G401 (cell line): ENCODE measurements at regions not wholly inside any gene's neighbourhood (a gene's known extent, or its start where the extent isn't known, plus 50 kb on each side); places are given as distances from the start of the nearest gene placed in this dataset.

Experiments
- DNase-seq: peaks from one replicate; pipeline ENCODE4 v3.0.0-alpha.2; 2015; ENCODE audit warnings: low spot score
- in situ Hi-C: cut with HindIII; loops from 2 replicates; pipeline ENCODE4 v1.10.0; 2016; ENCODE audit warnings: low sequenced_read_pairs, mixed read lengths

DNA sequence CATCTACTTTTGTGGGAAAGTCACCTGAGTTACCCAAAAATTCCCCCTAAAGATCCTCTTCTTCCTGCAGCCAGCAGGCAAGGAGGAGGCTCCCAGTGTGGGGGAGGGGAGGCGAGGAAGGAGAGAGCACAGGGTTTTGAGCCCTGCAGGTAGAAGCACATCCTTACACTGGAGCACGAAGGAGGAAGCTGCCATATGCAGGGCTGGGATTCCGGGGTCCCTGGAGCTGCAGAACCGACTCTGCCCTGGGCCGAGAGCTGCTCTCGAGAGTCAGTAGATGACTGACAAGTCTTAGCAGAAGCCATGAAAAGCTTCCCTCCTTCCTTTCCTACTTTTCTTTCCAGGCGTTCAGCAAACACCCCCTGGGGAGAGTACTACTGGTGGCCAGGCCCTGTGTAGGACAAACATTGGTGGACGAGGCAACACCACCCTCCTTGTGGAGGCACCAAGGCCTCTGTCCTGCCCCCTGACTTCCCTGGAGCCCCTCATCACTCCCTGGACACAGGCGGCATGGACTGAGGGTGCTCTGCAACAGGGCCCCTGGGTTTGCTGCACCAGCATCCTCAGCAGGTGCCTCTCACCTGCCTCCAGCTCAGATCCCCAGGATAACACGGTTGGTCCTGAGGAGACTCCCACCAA lies 211.7 kb upstream of the CST7 start:
- no peak for DNase-seq
- in situ Hi-C loops = no loop called here

DNA sequence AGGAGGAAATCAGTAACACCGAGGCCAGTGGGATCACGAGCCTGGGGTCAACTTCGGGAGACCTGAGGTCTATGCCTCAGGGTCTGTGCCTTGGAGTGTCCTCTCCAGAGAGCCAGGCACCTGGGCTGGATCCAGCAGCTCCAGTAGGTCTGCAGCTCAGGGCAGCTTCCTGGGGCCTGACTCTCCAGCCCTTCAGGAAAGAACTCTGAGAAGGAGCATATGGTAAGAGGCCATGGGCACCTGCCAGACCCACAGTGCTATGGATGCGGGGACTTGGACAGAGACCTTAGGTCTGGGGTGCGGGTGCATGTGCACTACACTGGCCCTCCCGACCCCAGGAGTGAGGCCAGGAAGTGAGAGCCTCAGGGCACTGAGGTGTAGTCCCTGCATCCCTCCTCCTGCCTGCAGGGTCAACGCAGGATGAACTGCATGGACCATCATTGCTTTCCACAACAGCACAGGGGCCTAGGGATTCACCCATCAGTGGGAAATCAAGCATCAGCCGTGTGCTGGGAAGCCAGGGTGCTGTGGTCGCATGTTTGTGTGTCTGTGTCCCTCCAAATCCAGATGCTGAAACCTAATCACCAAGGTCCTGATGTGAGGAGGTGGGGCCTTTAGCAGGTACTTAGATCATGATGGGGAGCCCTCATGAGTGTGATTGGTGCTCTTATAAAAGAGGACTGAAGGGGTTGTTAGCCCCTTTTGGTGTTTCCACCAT lies 210.9 kb upstream of the CST7 start:
- in situ Hi-C loops = no loop called here
- no peak for DNase-seq

DNA sequence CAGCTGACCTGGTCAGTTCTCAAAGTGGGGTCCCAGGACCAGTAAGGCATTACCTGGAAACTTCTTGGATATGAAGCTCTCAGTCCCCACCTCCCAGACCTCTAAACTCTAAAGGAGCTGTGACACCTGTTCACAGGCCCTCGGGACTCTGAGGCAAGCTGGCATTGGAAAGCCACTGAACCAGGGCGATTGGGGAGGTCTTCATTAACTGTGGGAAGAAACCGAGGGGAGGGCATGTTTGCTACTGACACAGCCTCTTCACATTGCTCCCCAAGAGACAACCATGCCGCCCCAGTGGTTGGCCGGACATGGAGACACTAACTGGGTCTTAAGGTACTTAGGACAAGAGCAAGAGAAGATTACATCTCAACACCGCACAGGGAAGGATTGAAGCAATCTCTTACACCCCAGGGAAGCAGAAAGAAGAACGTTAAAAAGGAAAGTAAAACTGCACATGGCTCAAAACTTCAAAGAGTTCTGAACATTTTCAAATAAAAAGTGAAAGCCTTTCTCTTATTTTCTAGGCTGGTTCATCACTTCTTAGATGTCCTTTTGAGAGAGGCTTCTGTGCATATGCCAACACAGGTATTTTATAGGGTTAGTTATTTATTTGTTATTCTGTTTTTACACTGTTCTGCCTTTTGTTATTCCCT lies 210.0 kb upstream of the CST7 start:
- DNase-seq = no peak
- in situ Hi-C loops = no loop called here

DNA sequence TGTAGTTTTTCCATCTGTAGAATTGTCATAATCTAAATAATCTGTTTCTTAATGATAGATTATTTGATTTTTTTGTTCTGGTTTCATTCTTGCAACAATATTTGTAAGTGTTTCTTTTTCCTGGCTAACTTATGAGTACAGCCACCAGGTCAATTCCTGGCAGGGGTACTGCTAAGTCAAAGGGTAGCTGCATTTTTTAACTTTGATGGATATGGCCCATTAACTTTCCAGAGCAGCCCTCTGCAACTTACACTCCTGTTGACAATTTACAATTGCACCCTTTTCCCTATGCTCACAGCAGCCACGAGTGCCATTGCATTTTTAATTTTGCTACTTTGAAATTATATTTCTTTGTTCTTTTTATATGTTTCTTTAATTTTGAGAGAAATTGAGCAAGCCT lies 209.3 kb upstream of the CST7 start:
- in situ Hi-C loops = no loop called here

DNA sequence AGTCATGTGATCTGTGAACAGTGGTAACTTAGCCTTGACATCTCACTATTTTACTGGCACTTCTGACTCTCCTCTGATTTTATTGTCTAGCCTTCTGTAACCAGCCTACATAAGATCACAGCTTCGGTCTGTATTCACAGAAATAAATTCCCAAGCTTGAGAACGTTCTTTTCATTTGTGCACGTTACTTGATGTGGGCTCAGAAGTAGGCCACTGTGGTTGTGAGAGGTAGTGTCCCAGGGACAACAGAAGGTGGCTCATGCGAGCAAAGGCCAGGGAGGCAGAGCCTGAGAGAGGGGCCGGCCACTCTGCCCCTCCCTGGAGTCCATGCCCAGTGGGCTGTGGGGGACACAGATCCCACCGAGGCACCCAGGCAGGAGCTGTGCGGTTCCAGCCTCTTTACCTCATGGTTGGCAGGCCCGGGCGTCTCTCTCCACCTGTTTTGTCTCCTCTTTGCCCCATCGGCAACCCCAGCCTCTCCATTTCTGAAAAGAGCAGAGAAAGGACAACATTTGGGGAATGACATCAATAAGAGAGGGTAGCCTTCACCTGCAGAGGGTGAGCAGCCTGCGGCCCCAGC lies 207.5 kb upstream of the CST7 start:
- in situ Hi-C loops = no loop called here
- no peak for DNase-seq

More for the DNA sequence above, 209.3 kb upstream of the CST7 start:
- DNase-seq = no peak

DNA sequence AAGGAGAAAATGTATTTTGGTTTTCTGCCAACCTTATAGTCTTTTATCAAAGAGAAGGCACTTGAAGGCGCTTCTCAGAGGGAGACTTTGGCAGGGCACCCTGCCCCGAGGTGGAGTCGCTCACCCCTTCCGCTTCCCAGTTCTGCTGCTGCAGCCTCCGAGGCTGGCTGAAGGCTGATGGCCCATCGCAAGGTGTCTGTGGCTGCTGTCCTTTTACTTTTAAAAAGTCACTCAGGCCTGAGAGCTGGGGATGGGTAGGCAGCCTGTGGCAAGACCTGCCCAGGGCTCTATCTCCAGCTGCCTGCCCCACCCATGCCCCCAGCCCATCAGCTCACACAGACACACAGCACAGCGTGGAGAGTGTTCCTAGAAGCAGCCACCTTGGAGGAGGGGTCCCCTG lies 206.6 kb upstream of the CST7 start:
- in situ Hi-C loops = no loop called here
- DNase-seq = no peak

DNA sequence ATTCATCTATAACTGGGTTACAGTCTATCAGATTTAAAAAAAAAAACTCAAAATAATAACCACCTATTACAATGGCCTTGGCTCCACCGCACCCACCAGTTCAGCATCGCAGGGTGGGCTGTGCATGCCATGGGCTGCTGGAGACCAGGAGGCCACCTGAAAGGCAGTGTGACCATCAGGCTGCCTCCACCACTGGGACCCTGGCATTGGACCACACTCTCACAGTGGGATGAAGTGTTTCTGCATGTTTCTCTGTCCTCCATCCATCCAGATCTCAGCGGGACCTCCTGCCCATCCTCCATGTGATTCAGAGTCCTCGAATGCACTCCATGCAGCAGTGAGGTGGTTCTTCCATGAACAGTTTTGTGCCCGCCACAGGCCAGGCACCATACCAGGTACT lies 206.1 kb upstream of the CST7 start:
- DNase-seq = no peak
- in situ Hi-C loops = no loop called here

DNA sequence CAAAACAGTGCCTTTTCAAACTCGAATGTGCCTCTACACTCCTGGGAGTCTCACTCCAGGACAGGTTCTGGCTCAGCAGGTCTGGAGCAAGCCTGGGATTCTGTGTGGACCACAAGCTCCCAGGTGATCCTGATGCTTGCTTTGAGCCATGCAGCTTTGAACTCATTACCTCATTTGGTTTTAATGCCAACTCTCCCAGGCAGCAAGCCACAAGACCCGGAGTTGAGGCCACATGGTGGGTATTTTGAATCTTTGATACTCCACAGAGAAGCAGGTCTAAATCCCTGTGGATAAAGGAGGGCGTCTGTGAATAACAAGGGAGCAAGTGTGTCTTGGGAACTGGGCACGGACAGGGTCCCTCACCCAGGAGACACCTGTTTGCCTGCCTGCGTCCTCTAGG lies 205.4 kb upstream of the CST7 start:
- DNase-seq = no peak

DNA sequence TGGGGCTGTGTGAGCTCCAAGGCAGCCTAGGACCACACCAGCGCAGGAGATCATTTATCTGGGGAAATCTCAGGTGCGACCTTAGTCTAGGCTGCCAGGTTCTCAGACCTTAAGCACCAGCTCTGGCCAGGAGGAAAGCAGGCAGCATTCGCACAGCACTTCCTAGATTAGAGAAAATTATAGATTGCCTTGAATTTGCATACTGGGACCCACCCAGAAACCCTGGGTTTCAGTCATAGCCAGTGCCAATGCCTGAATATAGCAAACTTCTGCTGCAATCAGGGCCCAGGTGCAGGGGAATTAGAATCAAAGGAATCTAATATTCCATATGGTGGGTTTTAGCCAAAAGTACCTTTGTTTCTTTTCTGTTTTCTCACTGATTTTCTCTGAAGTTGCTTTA lies 204.3 kb upstream of the CST7 start:
- in situ Hi-C loops = no loop called here
- no peak for DNase-seq

More for the DNA sequence above, 205.4 kb upstream of the CST7 start:
- in situ Hi-C loops = no loop called here

DNA sequence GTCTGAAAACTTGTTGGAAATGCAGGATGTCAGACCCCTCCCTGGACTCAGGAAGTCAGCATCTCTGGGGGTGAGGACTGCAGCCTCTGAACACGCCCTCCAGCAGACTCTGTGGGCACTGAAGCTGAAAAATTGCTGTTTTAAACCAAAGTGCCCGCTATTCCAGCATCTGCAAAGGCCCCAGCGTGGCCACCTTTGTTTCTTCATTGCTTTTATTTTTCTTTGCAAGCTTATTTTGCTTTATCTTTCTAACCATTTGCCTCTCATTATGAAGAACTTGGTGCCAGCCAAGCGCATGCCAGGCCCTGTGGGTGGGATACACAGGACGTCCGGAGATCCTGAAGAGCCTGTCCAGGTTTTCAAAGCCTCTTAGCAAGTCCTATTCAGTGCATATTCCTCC lies 203.9 kb upstream of the CST7 start:
- in situ Hi-C loops = no loop called here
- no peak for DNase-seq

DNA sequence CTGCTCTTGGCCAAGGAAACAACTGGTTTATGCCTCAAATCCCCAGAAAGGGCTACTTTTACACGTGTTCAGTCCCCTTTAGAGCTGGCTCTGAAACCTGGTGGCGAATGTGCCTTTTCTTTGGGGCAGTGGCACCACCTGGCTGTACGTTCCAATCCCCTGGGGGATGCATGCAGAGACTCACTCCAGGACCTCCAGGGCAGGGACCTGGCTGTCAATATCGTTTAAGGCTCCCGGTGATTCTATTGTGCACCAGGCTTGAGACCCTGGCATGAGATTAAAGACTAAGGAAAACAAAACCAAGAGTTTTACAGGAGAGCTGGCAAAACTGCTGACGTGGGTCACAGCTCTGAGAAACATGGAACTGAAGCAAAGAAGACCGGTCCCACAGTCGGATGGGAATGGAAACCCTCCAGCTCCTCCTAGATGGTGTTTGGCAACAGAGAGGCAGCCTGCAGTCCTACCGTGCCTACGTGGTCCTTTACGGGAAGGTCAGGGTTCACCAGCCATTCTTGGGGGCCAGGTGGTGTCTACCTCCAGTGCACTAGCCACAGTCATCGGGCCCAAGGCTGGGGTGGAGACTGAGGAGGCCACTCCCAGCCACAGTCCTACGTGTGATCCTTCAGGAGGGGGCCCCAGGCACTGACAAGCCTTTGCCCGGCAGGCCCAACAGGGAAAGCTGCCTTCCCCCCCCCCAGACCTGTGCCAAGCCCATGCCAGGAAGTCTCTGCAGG lies 203.3 kb upstream of the CST7 start:
- in situ Hi-C loops = no loop called here
- no peak for DNase-seq

DNA sequence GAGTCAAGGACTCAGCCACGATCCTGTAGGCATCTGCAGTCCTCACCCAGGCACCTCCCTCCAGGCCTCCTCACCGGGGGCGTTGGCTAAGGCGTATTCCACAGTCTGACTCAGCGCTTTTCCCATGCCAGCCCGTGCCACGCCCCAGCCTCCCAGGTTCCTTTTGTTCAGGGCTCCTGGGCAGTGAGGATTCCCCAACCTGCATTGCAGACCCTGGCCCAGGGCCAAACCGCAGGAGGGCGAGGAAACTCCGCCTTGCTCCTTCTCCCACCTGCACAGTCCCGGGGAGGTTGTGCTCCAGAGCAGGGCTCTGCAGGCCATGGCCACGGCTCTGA lies 202.8 kb upstream of the CST7 start:
- no peak for DNase-seq
- in situ Hi-C loops = no loop called here

DNA sequence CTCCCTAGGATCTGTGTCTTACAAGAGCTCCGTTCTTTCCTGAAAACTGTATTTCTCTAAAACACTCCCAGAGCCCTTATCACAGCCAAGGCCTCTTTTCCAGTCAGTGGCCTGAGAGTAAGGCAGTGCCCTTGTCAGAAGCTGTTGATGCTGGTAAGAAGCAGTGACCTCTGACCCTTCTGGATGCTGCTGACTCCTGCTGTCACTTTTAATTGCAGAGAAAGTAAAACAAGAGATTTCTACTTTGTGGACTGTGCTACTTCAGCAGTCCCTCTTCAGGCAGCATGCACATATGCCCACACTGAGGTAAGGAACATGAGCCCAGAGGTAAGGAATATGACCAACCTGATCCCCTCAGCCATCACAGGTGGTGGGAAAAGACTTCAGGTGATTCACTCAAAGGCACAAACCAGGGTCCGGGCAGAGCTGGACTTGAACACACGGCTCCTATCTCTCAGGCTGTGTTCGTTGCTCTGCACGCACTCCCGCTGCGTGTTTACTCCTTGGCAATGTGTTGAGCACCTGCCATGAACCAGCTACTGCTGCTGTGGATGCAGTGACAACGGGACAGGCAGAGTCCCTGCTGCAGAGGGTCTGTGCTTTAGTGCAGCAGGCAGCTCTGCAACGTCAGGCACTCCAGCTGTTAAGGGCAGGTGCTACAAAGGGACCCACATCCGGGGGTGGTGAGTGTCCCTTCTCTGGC lies 201.9 kb upstream of the CST7 start:
- in situ Hi-C loops = no loop called here
- no peak for DNase-seq

DNA sequence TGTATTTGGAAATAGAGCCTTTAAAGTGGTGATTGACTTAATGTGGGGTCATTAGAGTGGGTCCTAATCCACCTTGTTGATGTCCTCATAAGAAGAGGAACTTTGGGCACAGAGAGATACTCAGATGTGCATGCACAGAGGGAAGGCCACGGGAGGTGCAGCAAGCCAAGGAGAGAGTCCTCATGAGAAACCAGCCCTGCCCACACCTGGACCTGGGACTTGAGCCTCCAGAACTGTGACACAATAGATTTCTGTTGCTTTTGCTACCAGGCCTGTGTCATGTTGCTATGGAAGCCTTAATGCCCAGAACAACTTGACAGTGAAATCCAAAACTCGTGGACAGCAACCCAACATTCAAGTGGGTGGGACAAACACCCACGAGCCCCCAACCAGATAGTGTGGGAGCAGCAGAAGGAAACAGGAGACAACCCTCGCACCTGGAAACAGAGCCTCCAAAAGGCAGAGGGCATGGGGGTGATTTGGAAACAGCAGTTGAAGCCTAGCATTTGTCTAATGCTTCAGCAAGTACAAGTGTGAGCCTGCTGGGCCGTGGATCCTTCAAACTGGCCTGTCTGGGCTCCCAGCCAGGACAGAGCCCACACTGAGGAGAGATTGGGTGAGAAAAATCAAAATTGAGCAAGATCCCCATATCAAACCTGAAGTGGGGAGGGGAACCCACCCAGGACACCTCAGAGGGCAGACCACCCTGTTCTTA lies 201.0 kb upstream of the CST7 start:
- in situ Hi-C loops = no loop called here
- DNase-seq = peak; percentile 25

DNA sequence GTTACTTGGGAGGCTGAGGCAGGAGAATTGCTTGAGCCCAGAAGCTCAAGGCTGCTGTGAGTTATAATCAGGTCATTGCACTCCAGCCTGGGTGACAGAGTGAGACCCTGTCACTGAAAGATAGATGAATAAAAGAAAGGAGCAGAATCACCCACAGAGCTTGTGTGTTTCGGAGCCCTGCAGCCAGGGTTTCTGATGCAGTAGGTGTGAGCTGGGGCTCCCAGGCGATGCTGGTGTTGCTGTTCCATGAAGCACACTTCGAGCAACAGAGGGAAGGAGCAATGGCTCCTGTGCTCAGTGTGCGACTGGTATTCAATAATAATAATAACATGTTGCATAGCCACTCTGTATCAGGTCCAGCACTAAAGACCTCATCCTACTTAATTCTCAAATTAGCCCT lies 197.5 kb upstream of the CST7 start:
- in situ Hi-C loops = no loop called here
- no peak for DNase-seq

DNA sequence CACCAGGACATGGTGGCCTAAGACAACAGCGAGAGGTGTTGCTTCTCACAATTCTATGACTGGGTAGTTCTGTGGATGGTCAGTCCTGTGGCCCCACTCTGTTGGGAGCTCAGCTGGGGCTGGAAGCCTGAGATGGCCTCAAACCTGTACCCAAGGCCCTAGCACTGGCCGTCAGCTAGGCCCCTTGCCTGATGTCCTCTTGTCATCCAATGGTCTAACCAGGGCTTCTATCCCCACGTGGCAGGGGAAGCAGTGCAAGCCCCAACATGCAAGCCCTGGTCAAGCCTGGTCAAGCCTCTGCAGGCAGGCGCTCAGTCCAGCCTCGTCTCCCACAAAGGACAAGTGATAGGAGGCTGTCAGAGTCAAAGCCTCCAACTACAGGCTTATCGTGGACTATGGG lies 196.5 kb upstream of the CST7 start:
- no peak for DNase-seq
- in situ Hi-C loops = no loop called here

DNA sequence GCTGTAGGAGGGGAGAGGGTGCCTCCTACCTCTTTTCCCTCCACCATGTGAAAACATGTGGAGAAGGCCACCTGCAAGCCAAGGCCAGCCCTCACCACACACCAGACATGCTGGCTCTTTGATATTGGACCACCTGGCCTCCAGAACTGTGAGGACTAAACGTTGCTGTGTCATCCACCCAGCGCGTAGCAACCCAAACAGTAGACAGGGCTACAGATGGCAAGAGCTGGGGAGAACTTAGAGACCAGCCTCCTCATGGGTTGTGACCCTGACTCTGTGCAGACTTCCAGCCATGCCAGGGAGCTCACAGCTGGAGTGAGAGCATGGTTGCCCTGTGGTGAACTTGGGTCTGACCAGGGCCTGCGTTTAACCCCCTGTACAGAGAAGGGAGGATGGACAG lies 195.9 kb upstream of the CST7 start:
- DNase-seq = no peak
- in situ Hi-C loops = no loop called here

DNA sequence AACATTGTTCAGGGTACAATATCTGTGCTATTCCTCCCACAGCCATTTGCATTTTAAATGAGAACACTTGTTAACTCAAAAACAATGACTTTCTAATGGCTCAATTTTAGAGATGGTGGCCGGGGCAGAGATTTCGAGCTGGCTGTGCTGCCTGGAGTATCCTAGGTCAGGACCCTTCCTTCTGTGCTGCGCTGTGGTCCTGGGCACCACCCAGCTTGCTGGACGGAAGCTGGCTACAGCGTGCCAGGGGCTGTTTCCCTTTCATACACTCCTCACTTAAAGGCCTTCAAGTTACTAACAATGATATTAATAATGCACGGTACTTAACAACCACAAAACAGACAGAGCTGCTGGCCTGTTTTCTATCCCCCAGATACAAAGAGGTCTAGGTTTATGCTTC lies 194.4 kb upstream of the CST7 start:
- in situ Hi-C loops = no loop called here
- DNase-seq = no peak

DNA sequence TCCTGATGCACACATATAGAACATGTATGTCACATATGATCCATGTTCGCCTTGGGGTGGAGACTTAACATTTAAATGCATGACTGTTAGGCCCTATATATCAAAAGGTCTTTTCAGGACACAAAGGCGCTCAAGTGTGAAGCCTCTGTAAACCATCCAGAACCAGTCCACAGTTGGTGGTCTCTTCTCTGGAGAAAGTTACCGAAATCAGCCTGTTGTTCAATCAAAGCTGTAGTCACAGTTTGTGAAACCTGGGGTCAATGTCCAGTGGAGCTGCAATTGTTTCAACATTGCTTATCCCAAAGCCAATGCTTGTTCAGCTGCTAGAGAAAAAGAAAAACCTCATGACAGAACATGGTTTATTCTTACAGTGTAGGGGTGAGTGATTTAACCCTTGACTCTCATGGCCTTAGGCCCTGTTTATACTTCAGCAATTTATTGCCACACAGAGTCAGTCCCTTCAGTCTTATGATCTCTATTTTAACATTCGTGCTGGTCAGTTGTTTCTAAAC lies 193.6 kb upstream of the CST7 start:
- in situ Hi-C loops = no loop called here
- no peak for DNase-seq
